CD14-positive monocyte (primary cell): ENCODE measurements at regions not wholly inside any gene's neighbourhood (a gene's known extent, or its start where the extent isn't known, plus 50 kb on each side); places are given as distances from the start of the nearest gene placed in this dataset.

Experiments used
- DNase-seq, 3 donors: peaks; one replicate each; pipeline ENCODE4 v3.0.0-alpha.2; 2011 to 2022
- H2AFZ ChIP-seq: 2 replicates; pipeline ENCODE4 v1.6.0; 2012; ENCODE audit warnings: mild to moderate bottlenecking, low read depth, low read length, inconsistent platforms; ENCODE audit not compliant: insufficient read depth, poor library complexity, severe bottlenecking
- H3K27ac ChIP-seq, 2 donors: 1 replicate in 1 of 2; 2 replicates in 1 of 2; pipeline ENCODE4 v1.5.1; 2012 to 2013; ENCODE audit warnings: low read length in 2 of 2, control low read depth in 1 of 2, inconsistent platforms in 1 of 2, low read depth in 1 of 2, mild to moderate bottlenecking in 1 of 2
- H3K27me3 ChIP-seq, 2 donors: one replicate each; pipeline versions ENCODE4 v1.6.0 to v1.6.1; 2011 to 2013; ENCODE audit warnings: low read length in 2 of 2; ENCODE audit not compliant: control insufficient read depth in 2 of 2, insufficient read depth in 2 of 2
- H3K36me3 ChIP-seq, 2 donors: replicated peaks in 1 of 2; 1 replicate in 1 of 2; 2 replicates in 1 of 2; pipeline versions ENCODE4 v1.5.1 to v1.6.1; 2012 to 2013; ENCODE audit warnings: low read length in 2 of 2, control low read depth in 1 of 2, inconsistent platforms in 1 of 2, mild to moderate bottlenecking in 1 of 2; ENCODE audit not compliant: insufficient read depth in 2 of 2, control insufficient read depth in 1 of 2
- H3K4me1 ChIP-seq, 2 donors: 1 replicate in 1 of 2; 2 replicates in 1 of 2; pipeline versions ENCODE4 v1.5.1 to v1.6.1; 2012 to 2013; ENCODE audit warnings: low read length in 2 of 2, control low read depth in 1 of 2, inconsistent platforms in 1 of 2, mild to moderate bottlenecking in 1 of 2, moderate library complexity in 1 of 2; ENCODE audit not compliant: insufficient read depth in 2 of 2, control insufficient read depth in 1 of 2
- H3K4me2 ChIP-seq: replicated peaks from 2 replicates; pipeline ENCODE3; 2012; ENCODE audit warnings: low read length, moderate library complexity, mild to moderate bottlenecking; ENCODE audit not compliant: poor library complexity, severe bottlenecking; ENCODE audit errors: extremely low read depth
- H3K4me3 ChIP-seq, 3 experiments: fragments of 200-600 bp in 1 of 3; sonication (generic) in 1 of 3; replicated peaks in 1 of 3; 1 replicate in 2 of 3; 2 replicates in 1 of 3; pipeline ENCODE4 v1.5.1; 2011 to 2013; ENCODE audit warnings: low read length in 3 of 3, mild to moderate bottlenecking in 3 of 3, control low read depth in 2 of 3, low read depth in 2 of 3, inconsistent platforms in 1 of 3, moderate library complexity in 1 of 3
- H3K79me2 ChIP-seq: 2 replicates; pipeline ENCODE4 v1.6.0; 2012; ENCODE audit warnings: mild to moderate bottlenecking, control low read depth, inconsistent platforms, low read length, moderate library complexity; ENCODE audit not compliant: insufficient read depth
- H3K9ac ChIP-seq: 2 replicates; pipeline ENCODE4 v1.6.0; 2017; ENCODE audit warnings: low read length, mild to moderate bottlenecking; ENCODE audit not compliant: insufficient read depth, poor library complexity, severe bottlenecking
- H3K9me3 ChIP-seq, 2 donors: replicated peaks in 1 of 2; 1 replicate in 1 of 2; 2 replicates in 1 of 2; pipeline versions ENCODE4 v1.5.1 to v1.6.1; 2012 to 2013; ENCODE audit warnings: low read length in 2 of 2, control low read depth in 1 of 2; ENCODE audit not compliant: control insufficient read depth in 1 of 2, insufficient read depth in 1 of 2
- H4K20me1 ChIP-seq: 2 replicates; pipeline ENCODE4 v1.6.0; 2012; ENCODE audit warnings: mild to moderate bottlenecking, low read length, control low read depth, moderate library complexity; ENCODE audit not compliant: insufficient read depth
- H3K27ac Mint-ChIP-seq, 7 donors: one replicate each; pipeline ENCODE4 v1.8.0; 2020; ENCODE audit warnings: mild to moderate bottlenecking in 7 of 7, mixed read lengths in 7 of 7, moderate library complexity in 6 of 7, inconsistent platforms in 2 of 7
- H3K27me3 Mint-ChIP-seq, 3 donors: one replicate each; pipeline ENCODE4 v1.8.0; 2021 to 2022; ENCODE audit warnings: low read depth in 3 of 3, mild to moderate bottlenecking in 3 of 3, mixed read lengths in 3 of 3, moderate library complexity in 3 of 3, inconsistent platforms in 1 of 3
- H3K36me3 Mint-ChIP-seq, 2 donors: one replicate each; pipeline ENCODE4 v1.8.0; 2020; ENCODE audit warnings: mixed read lengths in 2 of 2, inconsistent platforms in 1 of 2, mild to moderate bottlenecking in 1 of 2
- H3K4me1 Mint-ChIP-seq: one replicate; pipeline ENCODE4 v1.8.0; 2020; ENCODE audit warnings: mild to moderate bottlenecking, mixed read lengths
- H3K4me3 Mint-ChIP-seq, 2 donors: one replicate each; pipeline ENCODE4 v1.8.0; 2020; ENCODE audit warnings: mild to moderate bottlenecking in 2 of 2, mixed read lengths in 2 of 2, moderate library complexity in 1 of 2
- H3K9me3 Mint-ChIP-seq, 7 donors: one replicate each; pipeline ENCODE4 v1.8.0; 2020 to 2022; ENCODE audit warnings: mixed read lengths in 7 of 7, mild to moderate bottlenecking in 6 of 7, moderate library complexity in 6 of 7, inconsistent platforms in 2 of 7
- WGBS: methylation state at CpG from one replicate; pipeline ENCODE4 v1.1.5; 2013; ENCODE audit warnings: missing lambda C conversion rate; ENCODE audit not compliant: insufficient coverage; 5-methylcytosine and 5-hydroxymethylcytosine counted together
- intact Hi-C, 2 donors: fragments of 100-400 bp; cut with micrococcal nuclease; formaldehyde crosslinking; loops; one replicate each; pipeline versions ENCODE4 v1.15.0 to v1.15.1; 2023
- TF ChIP-seq, protein P1 (sequence below): fragments of 200-600 bp; IDR thresholded peaks from one replicate; pipeline ENCODE4 v1.8.0; 2022; ENCODE audit warnings: antibody characterized with exemption, mild to moderate bottlenecking

DNA sequence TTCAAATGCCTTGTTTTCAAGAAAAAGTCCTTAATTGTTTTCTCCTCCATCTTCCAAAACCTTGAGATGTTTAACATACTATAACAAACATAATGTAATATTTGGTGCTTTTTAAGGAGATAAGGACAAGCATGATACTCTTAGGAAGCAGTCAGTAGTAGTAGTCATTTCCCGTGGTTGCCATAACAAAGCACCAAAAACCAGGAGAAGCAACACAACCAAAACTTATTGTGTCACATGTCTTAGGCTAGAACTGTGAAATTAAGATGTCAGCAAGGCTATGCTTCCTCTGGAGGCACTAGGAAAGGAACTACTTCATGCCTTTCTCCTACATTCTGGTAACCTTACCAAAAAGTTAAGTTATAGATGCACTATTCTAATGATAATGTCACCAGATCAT lies 106.8 kb downstream of the MBL2 start:
- no peak overlapping the region for H3K27ac ChIP-seq
- peaks cover 0 to 7% of the 10 kb centered on the region in 2 donors for H3K9me3 ChIP-seq
- no peak for DNase-seq
- H3K27me3 Mint-ChIP-seq, result peaks cover 0 to 3% (median 2%) of the 10 kb centered on the region in 3 donors
- no peaks in the 10 kb centered on the region for H3K4me1 ChIP-seq
- no peak overlapping the region for H3K4me3 Mint-ChIP-seq
- no peaks in the 10 kb centered on the region for H4K20me1 ChIP-seq
- TF ChIP-seq, protein P1, sequence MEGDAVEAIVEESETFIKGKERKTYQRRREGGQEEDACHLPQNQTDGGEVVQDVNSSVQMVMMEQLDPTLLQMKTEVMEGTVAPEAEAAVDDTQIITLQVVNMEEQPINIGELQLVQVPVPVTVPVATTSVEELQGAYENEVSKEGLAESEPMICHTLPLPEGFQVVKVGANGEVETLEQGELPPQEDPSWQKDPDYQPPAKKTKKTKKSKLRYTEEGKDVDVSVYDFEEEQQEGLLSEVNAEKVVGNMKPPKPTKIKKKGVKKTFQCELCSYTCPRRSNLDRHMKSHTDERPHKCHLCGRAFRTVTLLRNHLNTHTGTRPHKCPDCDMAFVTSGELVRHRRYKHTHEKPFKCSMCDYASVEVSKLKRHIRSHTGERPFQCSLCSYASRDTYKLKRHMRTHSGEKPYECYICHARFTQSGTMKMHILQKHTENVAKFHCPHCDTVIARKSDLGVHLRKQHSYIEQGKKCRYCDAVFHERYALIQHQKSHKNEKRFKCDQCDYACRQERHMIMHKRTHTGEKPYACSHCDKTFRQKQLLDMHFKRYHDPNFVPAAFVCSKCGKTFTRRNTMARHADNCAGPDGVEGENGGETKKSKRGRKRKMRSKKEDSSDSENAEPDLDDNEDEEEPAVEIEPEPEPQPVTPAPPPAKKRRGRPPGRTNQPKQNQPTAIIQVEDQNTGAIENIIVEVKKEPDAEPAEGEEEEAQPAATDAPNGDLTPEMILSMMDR, result no peak
- H3K36me3 ChIP-seq, result no peaks in the 10 kb centered on the region
- no peak overlapping the region for H3K27ac Mint-ChIP-seq
- no peaks in the 10 kb centered on the region for H3K36me3 Mint-ChIP-seq
- H3K4me3 ChIP-seq, result no peak overlapping the region
- no peak overlapping the region for H3K4me2 ChIP-seq
- intact Hi-C loops, result no loop called here
- H3K9ac ChIP-seq, result no peak overlapping the region
- H3K4me1 Mint-ChIP-seq, result no peaks in the 10 kb centered on the region
- no CpG with 5 or more reads among the region's 1 CpG for WGBS
- H3K9me3 Mint-ChIP-seq, result peaks cover 2 to 14% (median 7%) of the 10 kb centered on the region in 7 donors
- H3K27me3 ChIP-seq, result no peaks in the 10 kb centered on the region
- no peak overlapping the region for H2AFZ ChIP-seq
- H3K79me2 ChIP-seq, result no peaks in the 10 kb centered on the region

DNA sequence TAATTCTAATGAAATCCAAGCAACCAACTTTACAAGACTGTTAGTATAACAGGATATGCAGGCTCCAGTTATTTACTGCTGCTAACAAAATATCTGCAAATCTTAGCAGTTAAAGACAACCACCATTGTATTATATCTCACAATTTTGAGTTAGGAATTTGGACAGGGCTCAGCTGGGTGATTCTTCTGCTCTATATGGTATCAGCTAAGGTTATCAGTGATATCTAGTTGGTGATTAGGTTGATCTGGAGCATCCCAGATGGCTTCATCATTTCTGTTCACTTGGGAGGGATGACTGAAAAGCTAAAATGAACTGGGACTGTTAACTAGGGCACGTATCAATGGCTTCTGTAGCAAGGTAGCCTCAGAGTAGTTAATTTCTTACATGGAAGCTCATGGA lies 105.7 kb downstream of the MBL2 start:
- peaks cover 2 to 14% (median 7%) of the 10 kb centered on the region in 7 donors for H3K9me3 Mint-ChIP-seq
- H2AFZ ChIP-seq, result no peak overlapping the region
- no peak for DNase-seq
- no peaks in the 10 kb centered on the region for H4K20me1 ChIP-seq
- H3K36me3 Mint-ChIP-seq, result no peaks in the 10 kb centered on the region
- 88% methylated on average over 1 of the region's 1 CpG for WGBS
- no peak overlapping the region for H3K4me2 ChIP-seq
- peaks cover 0 to 7% of the 10 kb centered on the region in 2 donors for H3K9me3 ChIP-seq
- no peak overlapping the region for H3K27ac Mint-ChIP-seq
- TF ChIP-seq, protein P1, result no peak
- no peaks in the 10 kb centered on the region for H3K27me3 ChIP-seq
- intact Hi-C loops, result no loop called here
- no peaks in the 10 kb centered on the region for H3K36me3 ChIP-seq
- no peaks in the 10 kb centered on the region for H3K79me2 ChIP-seq
- H3K4me1 Mint-ChIP-seq, result no peaks in the 10 kb centered on the region
- H3K4me3 Mint-ChIP-seq, result no peak overlapping the region
- H3K27me3 Mint-ChIP-seq, result peaks cover 0 to 3% (median 2%) of the 10 kb centered on the region in 3 donors
- H3K4me3 ChIP-seq, result no peak overlapping the region
- no peak overlapping the region for H3K9ac ChIP-seq
- H3K4me1 ChIP-seq, result no peaks in the 10 kb centered on the region
- no peak overlapping the region for H3K27ac ChIP-seq
